Body of pancreas (tissue), 4 donors: ENCODE measurements at regions not wholly inside any gene's neighbourhood (a gene's known extent, or its start where the extent isn't known, plus 50 kb on each side); places are given as distances from the start of the nearest gene placed in this dataset.

ENCODE experiments used
- POLR2A ChIP-seq, 3 donors: fragments of 450-650 bp; IDR thresholded peaks; one replicate each; pipeline ENCODE4 v1.6.1; 2016; ENCODE audit warnings: antibody characterized with exemption in 3 of 3, mild to moderate bottlenecking in 2 of 3
- TF ChIP-seq, protein P1 (sequence below), 7 experiments: fragments of 450-650 bp in 4 of 7; fragments of 200-600 bp in 3 of 7; sonication (generic) in 3 of 7; IDR thresholded peaks; one replicate each; pipeline ENCODE4 v1.5.1; 2016 to 2019; ENCODE audit warnings: antibody characterized with exemption in 7 of 7

DNA sequence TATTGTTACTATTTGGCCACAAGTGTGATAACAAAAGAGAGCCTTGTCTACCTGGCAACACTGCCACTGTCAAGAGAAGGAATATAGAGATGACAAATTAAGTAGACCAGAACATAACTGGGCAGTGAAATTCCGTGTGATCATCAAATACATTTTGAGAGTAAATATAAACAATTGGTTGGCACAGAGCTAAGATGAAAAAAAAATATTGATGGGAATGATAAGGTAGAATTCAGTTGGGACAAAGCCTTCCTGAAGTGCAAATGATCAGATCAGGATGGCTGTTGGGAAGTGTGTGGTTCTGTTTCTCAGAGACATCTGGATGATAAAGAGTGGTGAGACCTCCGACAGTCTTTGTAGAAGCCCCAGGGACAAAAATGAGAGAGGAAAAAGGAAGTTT is 205.5 kb upstream of the CAMK1G start:
- TF ChIP-seq, protein P1, sequence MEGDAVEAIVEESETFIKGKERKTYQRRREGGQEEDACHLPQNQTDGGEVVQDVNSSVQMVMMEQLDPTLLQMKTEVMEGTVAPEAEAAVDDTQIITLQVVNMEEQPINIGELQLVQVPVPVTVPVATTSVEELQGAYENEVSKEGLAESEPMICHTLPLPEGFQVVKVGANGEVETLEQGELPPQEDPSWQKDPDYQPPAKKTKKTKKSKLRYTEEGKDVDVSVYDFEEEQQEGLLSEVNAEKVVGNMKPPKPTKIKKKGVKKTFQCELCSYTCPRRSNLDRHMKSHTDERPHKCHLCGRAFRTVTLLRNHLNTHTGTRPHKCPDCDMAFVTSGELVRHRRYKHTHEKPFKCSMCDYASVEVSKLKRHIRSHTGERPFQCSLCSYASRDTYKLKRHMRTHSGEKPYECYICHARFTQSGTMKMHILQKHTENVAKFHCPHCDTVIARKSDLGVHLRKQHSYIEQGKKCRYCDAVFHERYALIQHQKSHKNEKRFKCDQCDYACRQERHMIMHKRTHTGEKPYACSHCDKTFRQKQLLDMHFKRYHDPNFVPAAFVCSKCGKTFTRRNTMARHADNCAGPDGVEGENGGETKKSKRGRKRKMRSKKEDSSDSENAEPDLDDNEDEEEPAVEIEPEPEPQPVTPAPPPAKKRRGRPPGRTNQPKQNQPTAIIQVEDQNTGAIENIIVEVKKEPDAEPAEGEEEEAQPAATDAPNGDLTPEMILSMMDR (IDR thresholded peaks at IDR 0.05) = no peak
- TF ChIP-seq POLR2A (IDR thresholded peaks at IDR 0.05) = no peak
